Keratinocyte (primary cell): ENCODE measurements at regions not wholly inside any gene's neighbourhood (a gene's known extent, or its start where the extent isn't known, plus 50 kb on each side); places are given as distances from the start of the nearest gene placed in this dataset.

ENCODE experiments used
- DNase-seq: peaks from one replicate; pipeline ENCODE4 v3.0.0-alpha.2; 2011; ENCODE audit warnings: low read depth, missing footprints, low spot score
- FAIRE-seq: peaks from 2 replicates; lab custom pipeline; 2011; peaks lifted over from hg19 to GRCh38; lab: Jason Lieb, UNC
- H2AFZ ChIP-seq: 2 replicates; pipeline ENCODE4 v1.6.0; 2012; ENCODE audit warnings: low read length, control low read depth, inconsistent platforms; ENCODE audit not compliant: control insufficient read depth
- H3K27ac ChIP-seq: 2 replicates; pipeline ENCODE4 v1.5.1; 2011; ENCODE audit warnings: low read length; ENCODE audit not compliant: control insufficient read depth, insufficient read depth
- H3K27me3 ChIP-seq: 3 replicates; pipeline ENCODE4 v1.6.0; 2011; ENCODE audit warnings: low read length; ENCODE audit not compliant: control insufficient read depth, insufficient read depth; ENCODE audit errors: extremely low read depth
- H3K36me3 ChIP-seq, 2 experiments: 2 replicates in 1 of 2; 3 replicates in 1 of 2; pipeline ENCODE4 v1.5.1; 2011; ENCODE audit warnings: low read length in 2 of 2, mild to moderate bottlenecking in 1 of 2; ENCODE audit not compliant: control insufficient read depth in 2 of 2, insufficient read depth in 2 of 2; ENCODE audit errors: extremely low read depth in 1 of 2
- H3K4me1 ChIP-seq: 3 replicates; pipeline ENCODE4 v1.5.1; 2011; ENCODE audit warnings: low read length; ENCODE audit not compliant: control insufficient read depth, insufficient read depth; ENCODE audit errors: extremely low read depth
- H3K4me2 ChIP-seq: 3 replicates; pipeline ENCODE4 v1.6.0; 2011; ENCODE audit warnings: low read depth, low read length; ENCODE audit not compliant: control insufficient read depth, insufficient read depth; ENCODE audit errors: extremely low read depth
- H3K4me3 ChIP-seq, 3 experiments: fragments of 200-600 bp in 1 of 3; sonication (generic) in 1 of 3; 2 replicates in 2 of 3; 3 replicates in 1 of 3; pipeline ENCODE4 v1.5.1; 2011 to 2016; ENCODE audit warnings: low read length in 3 of 3, mild to moderate bottlenecking in 3 of 3, control low read depth in 2 of 3, inconsistent platforms in 1 of 3, low read depth in 1 of 3, mixed read lengths in 1 of 3, mixed run types in 1 of 3, moderate library complexity in 1 of 3; ENCODE audit not compliant: control insufficient read depth in 2 of 3, insufficient read depth in 2 of 3; ENCODE audit errors: extremely low read depth in 1 of 3
- H3K79me2 ChIP-seq: 2 replicates; pipeline ENCODE4 v1.6.0; 2012; ENCODE audit warnings: low read length; ENCODE audit not compliant: control insufficient read depth, insufficient read depth
- H3K9ac ChIP-seq: 3 replicates; pipeline ENCODE4 v1.6.0; 2011; ENCODE audit warnings: low read length; ENCODE audit not compliant: control insufficient read depth, insufficient read depth; ENCODE audit errors: extremely low read depth
- H3K9me1 ChIP-seq: 3 replicates; pipeline ENCODE4 v1.6.0; 2011; ENCODE audit warnings: low read length; ENCODE audit not compliant: control insufficient read depth, insufficient read depth; ENCODE audit errors: extremely low read depth
- H3K9me3 ChIP-seq: 2 replicates; pipeline ENCODE4 v1.5.1; 2012; ENCODE audit warnings: low read depth, low read length; ENCODE audit not compliant: control insufficient read depth
- H4K20me1 ChIP-seq: 3 replicates; pipeline ENCODE4 v1.6.0; 2011; ENCODE audit warnings: low read length; ENCODE audit not compliant: control insufficient read depth, insufficient read depth; ENCODE audit errors: extremely low read depth
- EZH2 ChIP-seq: IDR thresholded peaks from one replicate; pipeline ENCODE4 v1.6.1; 2012; ENCODE audit warnings: inconsistent platforms, mild to moderate bottlenecking, low read length, moderate library complexity
- dilution Hi-C: fragments of 300-500 bp; cut with MboI; formaldehyde crosslinking; loops from one replicate; pipeline ENCODE4 v1.7.0; 2020; ENCODE audit warnings: low sequenced_read_pairs; ENCODE audit not compliant: extremely low pct_ligation_motif_present
- small RNA-seq, 3 experiments: library from RNA; depleted of rRNA; stranded (forward); fragments of <200 nt; gene quantifications; one replicate each; pipeline ENCODE3, GENCODE V24; 2012; ENCODE audit warnings: low read depth in 3 of 3, low replicate concordance in 1 of 3; ENCODE audit not compliant: insufficient read length in 3 of 3
- TF ChIP-seq, protein P1 (sequence below), 3 experiments: IDR thresholded peaks in 1 of 3; conservative IDR thresholded peaks in 1 of 3; optimal IDR thresholded peaks in 1 of 3; 2 replicates in 2 of 3; 3 replicates in 1 of 3; pipeline versions ENCODE3 to v1.5.1; 2011; ENCODE audit warnings: low read length in 3 of 3, mild to moderate bottlenecking in 3 of 3, moderate library complexity in 2 of 3, control low read depth in 1 of 3, inconsistent platforms in 1 of 3; ENCODE audit not compliant: insufficient read depth in 2 of 3; ENCODE audit errors: extremely low read depth in 1 of 3

DNA sequence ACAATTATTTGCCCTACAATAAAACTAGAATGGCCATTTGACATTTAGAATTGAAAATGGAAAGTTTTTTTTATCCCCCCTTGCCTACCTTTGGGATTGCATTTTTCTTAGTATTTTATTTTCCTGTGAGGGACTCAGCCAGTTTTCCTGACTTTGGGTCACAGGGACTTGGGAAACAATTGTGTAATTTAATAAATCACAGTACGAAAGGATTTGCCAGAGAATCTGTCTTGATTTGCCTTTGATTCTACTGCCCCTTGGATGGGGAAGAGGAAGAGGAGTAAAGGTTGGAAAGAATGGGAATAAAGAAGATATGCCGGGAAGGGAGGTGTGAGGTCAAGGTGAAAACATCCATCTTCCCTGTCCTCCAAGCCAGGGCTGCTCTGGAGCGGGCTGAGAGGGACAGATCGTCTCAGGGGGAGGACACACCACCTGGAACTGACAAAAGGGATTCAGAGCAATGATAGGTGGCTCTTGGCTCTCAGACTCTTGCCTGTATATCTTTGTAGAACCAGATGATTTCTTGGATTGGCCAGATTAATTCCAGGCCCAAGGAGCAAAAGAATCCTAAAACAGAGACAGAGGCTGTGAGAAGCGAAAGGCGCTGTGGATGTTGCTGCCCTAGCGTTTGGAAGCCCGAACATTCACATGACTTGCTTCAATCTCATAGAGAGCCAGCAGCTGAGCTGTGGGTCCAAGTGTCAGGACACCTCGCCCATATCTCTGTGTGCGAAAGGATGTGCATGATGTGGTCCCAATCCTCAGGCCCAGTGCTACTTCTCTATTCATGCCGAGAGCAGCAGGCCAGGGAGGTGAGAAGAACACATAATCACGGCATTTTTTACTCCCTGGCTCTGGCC lies 50.3 kb upstream of the ZEB1 start:
- H3K4me1 ChIP-seq: no peaks in the 10 kb centered on the region
- H3K9me3 ChIP-seq: no peaks in the 10 kb centered on the region
- H3K79me2 ChIP-seq: no peaks in the 10 kb centered on the region
- H3K9ac ChIP-seq: no peak overlapping the region
- H3K27ac ChIP-seq: no peak overlapping the region
- DNase-seq: no peak
- H2AFZ ChIP-seq: no peak overlapping the region
- TF ChIP-seq, protein P1, sequence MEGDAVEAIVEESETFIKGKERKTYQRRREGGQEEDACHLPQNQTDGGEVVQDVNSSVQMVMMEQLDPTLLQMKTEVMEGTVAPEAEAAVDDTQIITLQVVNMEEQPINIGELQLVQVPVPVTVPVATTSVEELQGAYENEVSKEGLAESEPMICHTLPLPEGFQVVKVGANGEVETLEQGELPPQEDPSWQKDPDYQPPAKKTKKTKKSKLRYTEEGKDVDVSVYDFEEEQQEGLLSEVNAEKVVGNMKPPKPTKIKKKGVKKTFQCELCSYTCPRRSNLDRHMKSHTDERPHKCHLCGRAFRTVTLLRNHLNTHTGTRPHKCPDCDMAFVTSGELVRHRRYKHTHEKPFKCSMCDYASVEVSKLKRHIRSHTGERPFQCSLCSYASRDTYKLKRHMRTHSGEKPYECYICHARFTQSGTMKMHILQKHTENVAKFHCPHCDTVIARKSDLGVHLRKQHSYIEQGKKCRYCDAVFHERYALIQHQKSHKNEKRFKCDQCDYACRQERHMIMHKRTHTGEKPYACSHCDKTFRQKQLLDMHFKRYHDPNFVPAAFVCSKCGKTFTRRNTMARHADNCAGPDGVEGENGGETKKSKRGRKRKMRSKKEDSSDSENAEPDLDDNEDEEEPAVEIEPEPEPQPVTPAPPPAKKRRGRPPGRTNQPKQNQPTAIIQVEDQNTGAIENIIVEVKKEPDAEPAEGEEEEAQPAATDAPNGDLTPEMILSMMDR (optimal IDR thresholded peaks at IDR 0.05 in 1 of 3, IDR thresholded peaks at IDR 0.05 in 1 of 3, conservative IDR thresholded peaks at IDR 0.05 in 1 of 3; ENCODE audit: extremely low read depth in 1 of 3, insufficient read depth in 2 of 3, low read length in 3 of 3): no peak
- TF ChIP-seq EZH2: no peak
- no peak for FAIRE-seq
- no peak overlapping the region for H3K4me2 ChIP-seq
- H3K27me3 ChIP-seq: no peaks in the 10 kb centered on the region
- dilution Hi-C loops: no loop called here
- no peaks in the 10 kb centered on the region for H3K9me1 ChIP-seq
- no peaks in the 10 kb centered on the region for H4K20me1 ChIP-seq
- H3K4me3 ChIP-seq: no peak overlapping the region
- H3K36me3 ChIP-seq: no peaks in the 10 kb centered on the region

Small RNAs in the stretch of these regions (small RNA-seq; reads per million reads assigned to genes)
- 0 reads per million in 3 experiments for gene RNA5SP309
